ENCODE measurements at regions not wholly inside any gene's neighbourhood (a gene's known extent, or its start where the extent isn't known, plus 50 kb on each side); places are given as distances from the start of the nearest gene placed in this dataset.

DNA sequence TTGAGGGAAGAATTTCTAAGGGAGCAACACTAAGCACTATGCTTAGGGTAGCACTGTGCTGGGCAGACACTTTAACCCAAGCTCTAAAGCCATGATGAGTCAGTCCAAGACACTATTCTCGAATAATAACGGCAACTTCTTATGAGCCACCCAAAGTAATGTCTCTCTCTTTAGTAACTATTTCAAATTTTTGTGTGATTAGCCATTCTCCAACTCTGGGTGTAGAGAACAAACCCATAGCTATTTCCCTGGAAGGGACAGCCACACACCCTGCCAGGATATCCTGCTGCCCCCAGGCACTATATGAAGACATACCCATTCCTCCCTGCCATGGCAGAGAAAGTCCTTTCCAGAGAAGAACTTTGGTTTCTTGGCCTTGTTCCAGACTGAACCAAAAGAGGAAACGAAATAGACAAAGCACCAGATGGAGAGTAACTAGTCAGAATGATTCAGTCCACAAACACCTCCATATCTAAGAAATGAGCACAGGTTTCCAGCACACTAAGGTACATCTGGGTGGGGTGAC lies 384.9 kb upstream of the THBS1 start:
- TF ChIP-seq EZH2 (IDR thresholded peaks at IDR 0.05; ENCODE audit: insufficient read depth, poor library complexity, severe bottlenecking) (no peak), EZH2phosphoT487 (IDR thresholded peaks at IDR 0.05; ENCODE audit: insufficient read depth, low read depth) (no peak)
